Endometrium (tissue), 2 donors: ENCODE measurements at regions not wholly inside any gene's neighbourhood (a gene's known extent, or its start where the extent isn't known, plus 50 kb on each side); places are given as distances from the start of the nearest gene placed in this dataset.

Experiments used
- FAIRE-seq: peaks from 2 replicates; lab custom pipeline; 2012; peaks lifted over from hg19 to GRCh38; lab: Jason Lieb, UNC
- donor health status: control.
- donor health status: control.

- no peak for FAIRE-seq
Measured at GRCh38 chr6:104573350-104573749, 286.4 kb downstream of the HACE1 start.

- no peak for FAIRE-seq
Measured at GRCh38 chr6:104572901-104573300, 286.8 kb downstream of the HACE1 start.

DNA sequence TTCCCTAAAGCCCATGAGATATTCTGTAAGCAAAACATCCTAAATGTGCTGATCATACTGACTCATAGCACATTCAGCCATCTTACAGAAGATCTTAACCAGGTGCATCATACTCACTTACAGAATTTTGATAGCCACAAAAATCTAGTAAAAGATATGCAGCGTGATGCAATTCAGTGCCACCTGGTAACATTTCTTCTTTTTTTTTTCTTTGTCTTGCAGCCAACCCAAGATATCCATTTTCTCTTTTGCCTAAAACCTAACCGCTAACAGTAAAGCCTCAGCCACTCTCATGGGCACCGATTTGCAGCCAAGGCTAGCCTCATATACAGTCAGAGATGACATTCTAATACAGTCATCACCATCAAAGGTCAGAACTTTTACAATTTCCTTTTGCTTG is 293.3 kb downstream of the HACE1 start:
- no peak for FAIRE-seq

- no peak for FAIRE-seq
Measured at GRCh38 chr6:104563306-104563705, 296.4 kb downstream of the HACE1 start.

- no peak for FAIRE-seq
Measured at GRCh38 chr6:104559435-104560202, 300.1 kb downstream of the HACE1 start.

DNA sequence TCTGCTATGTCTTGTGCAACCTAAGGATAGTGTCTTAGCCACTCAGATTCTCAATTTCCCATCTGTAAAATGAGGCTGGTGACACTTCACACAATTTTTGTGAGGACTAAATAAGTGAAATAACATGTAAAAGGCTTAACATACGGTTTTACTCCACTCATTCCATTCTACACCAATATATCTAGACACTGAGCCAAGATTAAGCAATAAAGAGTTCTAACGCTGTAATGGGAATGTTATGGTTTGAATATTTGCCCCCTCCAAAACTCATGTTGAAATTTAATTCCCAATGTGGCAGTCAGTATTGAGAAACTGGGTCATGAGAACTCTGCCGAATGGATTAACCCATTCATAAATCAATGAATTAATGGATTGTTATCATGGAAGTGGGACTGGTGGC is 301.0 kb downstream of the HACE1 start:
- no peak for FAIRE-seq

DNA sequence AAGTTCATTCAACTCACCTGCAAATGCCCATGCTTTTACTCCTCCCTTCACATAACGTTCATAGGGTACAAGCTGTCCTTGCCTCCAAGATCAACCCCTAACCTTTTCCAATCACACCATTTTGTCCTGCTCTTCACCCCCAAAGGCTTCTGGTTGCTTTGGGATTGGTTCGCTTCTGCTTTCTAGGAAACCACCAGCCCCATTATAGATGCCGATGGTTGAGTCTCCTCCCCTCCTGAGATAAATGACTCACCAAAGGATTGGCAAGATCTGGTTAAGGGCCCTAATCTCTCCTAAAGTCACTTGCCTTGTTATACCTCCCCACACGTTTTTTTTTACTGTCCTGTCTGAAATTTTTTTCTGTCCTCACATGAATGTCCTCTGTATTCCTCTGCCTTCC is 311.4 kb downstream of the HACE1 start:
- no peak for FAIRE-seq

GRCh38 chr6:104541411-104541810 is 318.3 kb downstream of the HACE1 start:
- no peak for FAIRE-seq

GRCh38 chr6:104540743-104541142 is 319.0 kb downstream of the HACE1 start:
- no peak for FAIRE-seq

- FAIRE-seq: no peak
Measured at GRCh38 chr6:104539173-104539572, 320.5 kb downstream of the HACE1 start.

- no peak for FAIRE-seq
Measured at GRCh38 chr6:104537872-104538271, 321.8 kb downstream of the HACE1 start.

GRCh38 chr6:104537180-104537579 is 322.5 kb downstream of the HACE1 start:
- no peak for FAIRE-seq

DNA sequence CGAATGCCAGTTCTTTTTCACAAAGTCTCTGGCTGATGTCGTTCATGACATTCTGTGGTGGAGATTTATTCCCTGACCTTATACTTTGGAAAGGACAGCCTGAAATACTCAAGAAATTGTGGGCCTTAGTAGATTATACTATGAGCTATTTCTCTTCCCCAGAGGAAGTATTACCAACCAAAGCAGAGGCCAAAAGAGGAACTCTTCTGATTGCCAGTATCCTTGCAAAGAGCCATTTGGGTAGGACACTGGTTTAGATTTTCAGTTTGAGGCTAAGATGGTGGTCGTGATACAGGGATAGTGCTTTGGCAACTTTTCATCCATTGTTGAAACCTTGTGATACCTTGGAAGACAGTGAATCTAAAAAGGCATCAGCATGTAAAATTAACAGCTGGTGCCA is 327.3 kb downstream of the HACE1 start:
- FAIRE-seq: no peak

DNA sequence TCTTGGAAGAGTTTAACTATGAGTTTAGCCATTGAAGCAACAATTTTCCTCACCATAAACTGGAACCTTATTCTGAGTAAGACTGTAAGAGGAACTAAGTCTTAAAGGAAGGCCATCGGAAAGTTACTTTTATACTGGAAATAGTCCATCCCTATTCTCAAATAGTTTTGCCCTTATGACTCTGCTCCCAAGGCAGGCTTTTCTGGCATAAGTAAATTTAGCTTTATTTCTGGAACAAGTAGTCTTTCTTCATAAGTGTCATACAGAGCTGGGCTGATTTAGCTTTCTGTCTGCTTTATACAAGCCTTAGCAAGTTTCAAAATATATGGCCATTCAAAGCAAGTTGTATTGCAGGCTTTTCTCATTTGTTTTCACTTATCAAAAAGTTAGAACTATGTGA is 328.1 kb downstream of the HACE1 start:
- no peak for FAIRE-seq

- FAIRE-seq: no peak
Measured at GRCh38 chr6:104527761-104528415, 331.8 kb downstream of the HACE1 start.

DNA sequence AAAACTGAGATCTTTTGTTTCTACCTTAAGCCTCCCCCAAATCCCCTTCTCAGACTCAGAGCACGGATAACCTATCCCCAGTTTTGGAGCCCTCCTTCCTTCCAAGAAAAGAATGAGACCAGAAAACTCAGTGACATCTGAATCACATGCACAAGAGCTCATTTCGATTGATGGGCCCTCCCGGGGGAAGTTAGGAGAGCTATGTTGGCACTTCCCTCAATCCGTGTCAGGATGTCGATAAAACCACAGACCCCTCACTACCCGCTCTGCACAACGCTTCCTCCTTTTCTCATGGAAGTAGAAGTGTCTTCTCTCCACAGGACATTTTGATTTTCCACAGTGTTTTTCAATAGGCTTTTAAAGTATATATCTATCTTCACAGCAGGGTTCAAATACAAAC is 332.4 kb downstream of the HACE1 start:
- no peak for FAIRE-seq

DNA sequence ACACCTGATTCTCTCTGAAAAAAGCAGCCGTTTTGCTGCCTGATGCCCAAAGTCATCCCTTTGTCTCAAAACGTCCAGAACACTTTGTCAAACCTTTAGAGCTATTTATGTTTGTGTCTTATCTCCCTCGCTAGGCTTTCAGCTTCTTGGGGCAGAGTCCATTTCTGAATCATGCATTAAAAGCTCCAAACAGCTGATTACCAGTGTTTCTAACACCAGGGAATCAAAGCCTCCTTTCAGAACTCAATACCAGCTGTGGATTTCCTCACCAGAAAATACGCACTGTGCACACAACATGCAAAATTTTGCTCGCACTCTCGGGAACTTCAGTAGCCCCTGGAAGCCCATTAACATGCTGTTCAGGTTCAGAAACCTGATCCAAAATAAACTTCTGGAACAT is 333.3 kb downstream of the HACE1 start:
- no peak for FAIRE-seq

DNA sequence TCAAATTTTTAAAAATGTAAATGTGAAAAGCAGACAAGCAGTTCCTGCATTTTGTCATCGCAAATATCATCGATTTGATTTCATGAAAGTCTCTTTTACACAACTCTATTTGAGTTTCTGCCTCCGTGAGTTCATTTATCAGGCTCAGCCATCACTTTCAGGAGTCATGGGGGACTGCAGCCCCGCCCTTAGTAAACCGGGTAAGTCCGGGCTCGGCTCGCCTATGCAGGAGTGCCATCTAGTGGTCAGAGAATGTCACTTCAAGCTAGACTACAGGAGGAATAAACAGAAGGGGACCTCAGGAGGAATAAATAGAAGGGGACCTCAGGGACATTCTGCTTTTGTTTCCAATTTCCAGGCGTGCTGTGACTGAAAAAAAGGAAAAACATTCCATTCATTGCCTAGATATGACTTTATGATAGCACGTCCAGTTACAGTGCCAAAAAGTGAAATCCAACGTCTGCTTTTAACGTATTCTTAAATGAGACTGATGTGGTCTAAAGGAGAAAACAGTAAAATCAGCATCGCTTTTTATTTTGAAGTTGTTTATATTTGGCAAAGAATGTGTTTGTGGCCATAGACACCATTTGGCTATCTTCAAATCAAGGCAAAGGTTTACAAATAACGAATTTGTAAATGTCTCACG is 333.9 kb downstream of the HACE1 start:
- no peak for FAIRE-seq

GRCh38 chr6:104522533-104522932 is 337.2 kb downstream of the HACE1 start:
- FAIRE-seq: no peak

GRCh38 chr6:104521176-104521575 is 338.5 kb downstream of the HACE1 start:
- FAIRE-seq: no peak

GRCh38 chr6:104519566-104519965 is 340.2 kb downstream of the HACE1 start:
- FAIRE-seq: no peak

DNA sequence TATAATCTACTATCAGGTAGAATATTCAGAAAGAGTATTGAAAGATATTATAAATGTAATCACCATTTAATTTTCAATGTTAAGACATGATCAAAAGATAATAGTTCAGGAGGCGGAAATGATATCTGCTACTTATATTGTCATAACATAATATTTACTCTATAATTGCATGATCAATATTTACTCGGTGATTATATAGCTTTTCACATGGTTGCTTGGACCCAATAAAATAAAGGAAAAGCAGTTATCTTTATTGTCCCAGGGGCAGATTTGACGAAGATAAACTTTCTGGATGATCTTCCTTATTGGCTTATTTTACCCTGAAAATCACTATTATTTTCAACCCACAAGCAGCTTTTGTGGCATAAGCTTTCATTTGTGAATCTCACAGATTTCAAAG is 350.4 kb downstream of the HACE1 start:
- no peak for FAIRE-seq

- FAIRE-seq: no peak
Measured at GRCh38 chr6:104506429-104506828, 353.3 kb downstream of the HACE1 start.

DNA sequence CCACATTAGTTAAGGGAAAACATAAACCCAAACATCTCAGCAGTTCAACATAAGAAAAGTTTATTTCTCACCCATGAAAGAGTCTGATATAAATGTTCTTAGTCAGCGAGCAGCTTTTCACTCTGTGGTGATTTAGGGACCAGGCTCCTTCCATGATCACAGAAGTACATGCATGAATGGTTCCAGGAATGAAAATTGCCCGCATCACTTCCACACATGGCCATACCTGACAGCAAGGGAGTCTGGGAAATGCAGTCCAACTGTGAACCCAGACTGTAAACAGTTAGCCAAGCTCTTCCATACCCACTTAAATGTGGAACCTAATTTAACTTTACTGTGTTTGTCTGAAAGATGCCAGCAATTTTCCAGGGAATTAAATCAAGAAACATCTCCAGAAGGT is 353.9 kb downstream of the HACE1 start:
- no peak for FAIRE-seq
